Pons (tissue), 1 donor: ENCODE measurements at regions not wholly inside any gene's neighbourhood (a gene's known extent, or its start where the extent isn't known, plus 50 kb on each side); places are given as distances from the start of the nearest gene placed in this dataset.
"Not testable (repeated sequence)": the region's sequence is repeated elsewhere in the genome, so short reads cannot be mapped to it uniquely, and the experiment has no call there.

ENCODE experiments used
- DNase-seq: peaks from one replicate; pipeline ENCODE4 v3.0.0-alpha.2; 2016; ENCODE audit warnings: low spot score

DNA sequence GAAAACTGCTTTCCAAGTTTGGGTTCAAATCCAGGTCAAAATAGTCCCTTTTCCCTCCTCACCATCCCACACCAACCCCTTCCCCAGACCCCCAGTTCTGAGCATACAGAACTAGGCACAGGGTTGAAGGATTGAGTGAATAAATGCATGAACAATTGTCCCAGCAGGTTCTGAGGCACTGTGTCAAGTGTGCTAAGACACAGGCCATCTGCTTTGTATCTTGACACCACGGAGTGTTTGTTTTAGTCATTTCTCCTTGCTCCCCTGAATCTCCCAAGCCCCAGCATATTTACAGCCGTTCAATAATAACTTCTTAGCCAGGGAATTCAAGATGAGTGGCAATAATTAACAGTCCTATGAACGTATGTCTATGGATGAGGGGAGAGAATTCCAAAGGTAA lies 102.8 kb upstream of the JARID2 start:
- no peak for DNase-seq

DNA sequence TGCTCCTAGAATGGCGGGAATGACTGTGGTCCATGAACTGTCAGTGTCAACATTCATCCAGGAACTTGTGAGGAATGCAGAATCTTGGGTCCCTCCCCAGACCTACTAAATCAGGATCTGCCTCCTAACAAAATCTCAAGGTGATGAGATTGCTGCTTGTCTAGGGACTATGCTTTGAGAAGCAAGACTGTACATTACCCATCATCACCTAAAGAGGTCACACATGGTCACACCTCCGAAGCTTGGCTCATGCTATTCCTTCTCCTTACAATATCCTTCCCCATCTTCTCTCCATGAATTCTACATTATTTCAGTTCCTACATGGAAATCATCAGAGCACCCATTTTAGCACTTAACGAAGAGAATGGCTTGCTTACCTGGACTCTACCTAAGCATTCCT lies 102.3 kb upstream of the JARID2 start:
- DNase-seq, result no peak

DNA sequence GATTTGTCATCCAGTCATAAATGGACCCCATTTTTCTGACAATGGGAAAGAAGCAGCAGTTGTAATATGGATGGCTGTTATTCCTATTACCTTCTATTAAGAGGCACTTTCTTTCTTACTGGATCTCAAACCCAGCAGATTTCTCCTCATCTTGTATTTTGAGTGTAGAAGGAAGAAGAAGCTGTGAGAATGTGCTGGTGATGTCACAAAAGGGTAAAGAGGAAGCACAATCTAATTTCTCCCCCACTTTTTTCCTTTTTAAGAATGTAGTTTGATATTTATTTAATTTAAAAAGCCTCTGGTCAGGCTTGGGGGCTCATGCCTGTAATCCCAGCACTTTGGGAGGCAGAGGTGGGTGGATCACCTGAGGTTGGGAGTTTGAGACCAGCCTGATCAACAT lies 100.0 kb upstream of the JARID2 start:
- DNase-seq, result no peak

DNA sequence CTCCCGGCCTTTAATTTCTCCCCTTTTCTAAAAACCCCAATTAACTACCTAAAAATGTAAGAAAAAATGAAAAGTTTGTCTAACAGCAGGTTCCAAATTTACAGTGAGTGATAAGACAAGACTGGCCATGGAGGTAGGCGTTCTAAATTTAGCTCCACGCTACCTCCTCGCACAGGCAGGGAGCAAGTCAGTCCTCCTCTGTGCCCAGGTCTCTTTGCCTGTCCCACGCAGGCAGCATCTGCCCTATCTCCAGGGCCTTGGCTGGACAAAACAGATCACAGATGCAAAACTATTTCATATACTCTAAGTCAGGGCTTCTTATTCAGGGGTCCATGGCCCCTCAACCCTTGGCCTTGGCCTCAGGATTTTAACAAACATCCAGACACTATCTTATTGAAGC lies 98.0 kb upstream of the JARID2 start:
- DNase-seq, result no peak

DNA sequence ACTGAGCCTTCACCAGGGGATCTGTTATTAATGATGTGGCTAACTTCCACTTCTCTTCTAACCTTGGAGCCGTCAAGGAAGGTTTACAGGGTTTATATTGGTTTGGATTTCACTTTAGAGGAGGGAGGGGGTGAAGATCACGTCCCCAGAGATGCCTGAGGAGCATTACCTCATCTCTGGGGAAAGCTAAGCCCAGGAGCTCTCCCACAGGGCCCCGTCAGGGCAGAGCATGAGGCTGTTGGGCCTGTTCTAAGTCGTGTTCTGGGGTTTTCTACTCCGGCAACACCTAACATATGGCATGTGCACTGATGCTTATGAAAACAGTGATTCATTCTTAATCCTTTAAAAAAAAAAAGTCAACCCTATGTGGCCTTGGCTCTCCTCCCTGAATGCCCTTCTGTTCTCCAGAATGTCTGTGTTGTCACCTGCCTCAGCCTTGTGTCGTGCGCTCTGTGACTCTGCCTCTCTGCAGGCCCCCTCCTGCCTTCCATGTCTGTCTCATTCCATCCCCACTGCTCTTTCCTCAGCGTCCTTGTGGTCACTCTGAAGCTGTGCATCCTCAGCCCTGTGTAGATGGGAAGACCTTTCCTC lies 97.4 kb upstream of the JARID2 start:
- peak; percentile 13 for DNase-seq

DNA sequence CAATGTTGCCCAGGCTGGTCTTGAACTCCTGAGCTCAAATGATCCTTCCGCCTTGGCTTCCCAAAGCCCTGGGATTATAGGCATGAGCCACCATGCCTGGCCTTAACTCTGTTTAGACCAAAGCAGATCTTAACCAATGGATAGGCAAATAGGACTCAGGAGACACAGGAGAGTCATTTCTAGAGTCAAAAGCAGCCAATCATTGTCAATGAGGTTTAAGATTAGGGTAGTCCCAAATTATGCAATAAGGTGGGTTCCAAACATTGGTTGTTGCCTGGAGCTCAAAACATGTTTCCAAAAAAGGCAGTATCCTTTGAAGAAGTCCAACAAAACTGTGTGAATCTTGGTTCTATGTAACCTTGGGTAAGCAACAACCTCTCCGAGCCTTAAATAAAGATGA lies 95.7 kb upstream of the JARID2 start:
- no peak for DNase-seq

DNA sequence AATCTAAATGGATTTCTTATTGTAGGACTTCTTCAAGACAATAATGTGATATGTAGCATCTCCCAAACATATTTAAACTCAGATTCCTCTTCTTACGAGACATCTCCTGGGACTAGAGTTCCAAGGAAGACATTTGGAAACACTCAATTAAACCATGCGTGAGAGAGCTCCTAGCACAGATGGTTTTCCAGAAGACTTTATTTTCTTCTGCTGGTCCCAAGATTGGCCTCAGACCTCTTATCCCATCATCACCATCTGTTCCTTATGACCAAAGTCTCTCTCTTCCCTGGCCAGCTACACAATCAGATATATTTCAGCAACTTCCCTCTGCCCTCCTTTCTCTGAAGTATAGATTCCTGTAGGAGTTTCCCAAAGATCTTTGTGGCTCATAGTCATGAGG lies 93.2 kb upstream of the JARID2 start:
- DNase-seq, result no peak

DNA sequence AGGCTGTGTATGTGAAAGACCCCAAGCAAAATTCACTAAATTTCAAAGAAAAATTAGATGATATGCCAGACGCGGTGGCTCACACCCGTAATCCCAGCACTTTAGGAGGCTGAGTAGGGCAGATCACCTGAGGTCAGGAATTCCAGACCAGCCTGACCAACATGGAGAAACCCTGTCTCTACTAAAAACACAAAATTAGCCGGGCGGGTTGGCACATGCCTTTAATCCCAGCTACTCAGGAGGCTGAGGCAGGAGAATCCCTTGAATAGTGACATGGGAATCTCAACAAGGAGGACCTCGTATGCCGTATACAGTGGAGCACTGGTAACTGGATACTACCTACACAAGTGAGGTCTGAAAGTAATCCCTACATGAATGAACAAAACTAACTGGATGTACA lies 92.7 kb upstream of the JARID2 start:
- DNase-seq, result no peak

DNA sequence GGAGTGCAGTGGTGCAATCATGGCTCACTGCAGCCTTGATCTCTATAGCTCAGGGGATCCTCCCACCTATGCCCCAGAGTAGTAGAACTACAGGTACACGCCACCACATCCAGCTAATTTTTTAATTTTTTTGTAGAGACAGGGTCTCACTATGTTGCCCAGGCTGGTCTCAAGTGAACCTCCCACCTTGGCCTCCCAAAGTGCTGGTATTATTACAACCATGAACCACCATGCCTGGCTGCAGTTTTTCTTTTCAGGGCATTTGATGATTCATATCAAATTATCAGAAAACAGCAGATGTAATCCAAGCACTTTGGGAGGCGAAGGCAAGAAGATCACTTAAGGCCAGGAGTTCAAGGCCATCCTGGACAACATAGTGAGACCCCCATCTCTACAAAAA lies 88.4 kb upstream of the JARID2 start:
- no peak for DNase-seq

DNA sequence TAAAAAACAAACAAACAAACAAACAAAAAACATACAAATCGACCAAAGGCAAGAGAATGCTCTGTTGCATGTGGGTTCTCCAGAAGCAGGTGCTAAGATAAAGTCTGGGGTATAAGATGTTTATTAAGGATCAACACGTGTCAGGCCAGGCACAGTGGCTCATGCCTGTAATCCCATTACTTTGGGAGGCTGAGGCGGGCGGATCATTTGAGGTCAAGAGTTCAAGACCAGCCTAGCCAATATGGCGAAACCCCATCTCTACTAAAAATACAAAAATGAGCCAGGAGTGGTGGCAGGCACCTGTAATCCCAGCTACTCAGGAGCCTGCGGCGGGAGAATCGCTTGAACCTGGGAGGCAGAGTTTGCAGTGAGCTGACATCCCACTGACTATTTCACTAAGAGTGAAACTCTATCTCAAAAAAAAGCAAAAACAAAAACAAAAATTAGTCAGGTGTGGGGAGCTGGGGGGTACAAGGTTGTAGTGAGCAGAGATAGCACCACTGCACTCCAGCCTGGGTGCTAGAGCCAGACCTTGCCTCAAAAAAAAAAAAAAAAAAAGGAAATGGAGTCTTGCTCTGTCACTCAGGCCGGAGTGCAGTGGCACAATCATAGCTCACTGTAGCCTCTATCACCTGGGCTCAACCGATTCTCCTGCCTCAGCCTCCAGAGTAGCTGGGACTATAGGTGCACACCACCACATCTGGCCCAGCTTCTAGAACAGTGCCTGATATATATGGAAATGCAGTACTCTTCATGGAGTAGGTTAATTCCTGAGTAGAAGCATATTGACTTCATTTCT lies 86.8 kb upstream of the JARID2 start:
- no peak for DNase-seq

DNA sequence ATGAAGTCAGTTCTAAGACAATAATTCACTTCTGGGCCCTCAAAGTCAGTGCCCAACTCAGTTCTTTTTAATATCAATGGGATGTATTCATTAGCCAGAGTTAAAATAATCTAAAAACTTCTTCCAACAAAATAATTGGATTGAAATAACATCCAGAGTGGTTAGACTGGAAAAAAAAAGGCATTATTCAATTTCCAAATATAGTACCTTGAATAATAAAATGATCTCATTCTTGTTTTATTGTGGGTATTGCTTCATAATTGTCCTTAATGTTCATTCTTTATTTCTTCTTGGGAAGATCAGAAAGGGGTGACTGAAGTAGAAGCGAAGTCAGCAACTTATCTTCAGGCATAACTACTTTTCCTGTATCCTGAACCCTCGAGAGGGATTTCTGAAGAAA lies 85.1 kb upstream of the JARID2 start:
- no peak for DNase-seq

DNA sequence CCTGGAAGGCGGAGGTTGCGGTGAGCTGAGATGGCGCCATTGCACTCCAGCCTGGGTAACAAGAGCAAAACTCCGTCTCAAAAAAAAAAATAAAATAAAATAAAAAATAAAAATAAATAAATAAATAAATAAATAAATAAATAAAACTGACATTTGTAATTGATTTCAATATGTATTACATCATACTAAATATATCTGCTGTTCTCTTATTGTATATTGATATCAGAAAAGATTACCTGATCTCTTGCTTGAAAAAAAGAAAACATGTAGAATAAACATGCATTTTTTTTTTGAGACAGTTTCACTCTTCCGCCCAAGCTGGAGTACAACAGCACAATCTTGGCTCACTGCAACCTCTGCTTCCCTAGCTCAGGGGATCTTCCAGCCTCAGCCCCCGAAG lies 81.0 kb upstream of the JARID2 start:
- not testable (repeated sequence) for DNase-seq

DNA sequence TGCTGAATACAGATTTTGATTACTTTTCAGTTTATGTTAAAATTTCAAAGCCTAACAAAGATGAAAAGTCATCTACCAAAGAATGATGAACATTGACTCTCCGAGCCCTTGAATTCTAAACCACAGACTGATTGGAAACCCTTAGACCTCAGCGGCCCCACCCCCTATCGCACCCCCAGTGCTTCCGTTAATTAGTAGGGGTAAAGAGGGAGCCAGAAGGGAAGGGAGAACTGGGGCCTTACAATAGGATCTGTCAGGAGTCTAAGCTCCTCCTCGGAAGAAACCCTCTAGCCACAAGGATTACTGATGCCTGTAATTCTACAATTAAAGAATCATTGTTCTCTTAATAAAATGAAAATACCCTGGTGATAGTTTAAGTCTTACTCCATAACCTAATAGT lies 79.7 kb upstream of the JARID2 start:
- no peak for DNase-seq

DNA sequence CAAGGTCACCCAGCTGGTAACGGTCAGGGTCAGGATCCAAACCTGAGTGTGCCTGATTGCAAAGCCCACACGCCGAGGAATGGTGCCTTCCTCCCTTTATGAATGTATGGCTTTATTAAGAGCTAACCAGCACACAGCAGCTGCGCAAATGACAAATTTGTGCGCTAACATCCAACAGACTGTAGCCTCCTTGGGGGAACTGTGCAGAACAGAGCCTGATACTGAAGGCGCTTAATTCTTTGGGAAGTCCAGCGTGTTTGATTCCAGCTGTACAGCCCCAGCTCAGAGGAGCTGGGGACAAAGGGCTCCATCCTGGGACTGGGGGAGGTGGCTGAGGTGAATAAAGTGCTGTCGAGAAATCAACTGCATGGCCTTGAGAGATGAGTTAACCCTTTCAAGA lies 75.7 kb upstream of the JARID2 start:
- DNase-seq, result no peak

DNA sequence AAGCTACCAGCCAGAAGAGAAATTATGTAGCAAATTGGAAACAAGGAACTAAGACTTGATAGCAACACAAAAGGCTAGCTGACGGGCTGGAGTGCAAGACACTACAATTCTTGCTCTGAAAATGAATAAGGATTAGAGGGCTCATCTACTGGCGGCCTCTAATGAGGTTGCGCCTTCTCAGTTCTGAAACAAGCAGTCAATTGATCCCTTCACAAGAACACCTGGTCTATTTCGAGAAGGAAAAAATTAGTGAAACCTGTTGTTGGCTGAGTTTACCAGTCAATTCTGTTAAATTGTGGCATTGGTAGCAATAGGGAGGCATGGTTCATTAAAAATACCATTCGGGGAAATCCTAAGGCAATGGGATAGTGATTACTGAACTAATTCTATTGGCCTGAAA lies 74.8 kb upstream of the JARID2 start:
- DNase-seq, result no peak

DNA sequence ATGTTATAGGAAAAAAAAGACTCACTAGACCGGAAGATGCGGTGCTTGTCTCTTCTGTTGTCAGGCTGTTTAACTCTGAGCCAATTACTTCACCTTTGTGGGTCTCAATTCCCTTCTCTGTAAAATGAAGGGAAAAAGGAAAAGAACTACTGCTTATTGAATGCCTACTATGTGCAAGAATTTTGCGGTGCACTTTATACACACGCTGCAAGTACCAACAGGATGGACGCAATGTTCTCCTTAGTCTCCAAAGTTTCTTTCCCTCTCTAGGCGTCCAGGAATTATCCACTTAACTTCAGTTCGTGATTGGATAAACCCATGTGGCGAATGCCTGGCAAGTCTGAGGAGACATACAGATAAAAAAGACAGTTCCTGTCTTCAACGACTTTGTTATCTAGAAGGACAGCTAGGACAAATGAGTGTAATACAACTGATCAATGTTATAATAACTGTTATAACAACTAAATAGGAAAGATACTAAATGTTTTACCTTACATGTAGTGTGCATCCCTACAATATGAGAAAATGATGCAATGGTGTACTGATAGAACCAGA lies 69.0 kb upstream of the JARID2 start:
- no peak for DNase-seq

DNA sequence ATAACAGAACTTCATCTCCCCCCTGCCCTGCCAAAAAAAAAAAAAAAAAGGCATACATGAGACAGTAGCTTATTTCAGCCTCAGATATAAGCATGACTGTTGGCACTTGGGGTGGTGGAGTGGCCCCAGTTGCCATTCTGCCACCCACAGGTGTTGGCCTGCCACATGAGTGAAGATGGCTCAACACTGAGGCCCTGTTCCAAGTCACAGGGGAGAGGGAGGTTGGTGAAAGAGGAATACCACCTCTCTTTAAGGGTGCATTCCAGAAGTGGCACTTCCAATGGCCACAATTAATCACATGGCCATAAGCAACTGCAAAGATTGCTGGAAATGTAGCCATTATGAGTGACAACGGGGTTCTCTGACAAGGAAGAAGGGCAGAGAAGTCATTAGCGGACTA lies 61.9 kb upstream of the JARID2 start:
- no peak for DNase-seq

DNA sequence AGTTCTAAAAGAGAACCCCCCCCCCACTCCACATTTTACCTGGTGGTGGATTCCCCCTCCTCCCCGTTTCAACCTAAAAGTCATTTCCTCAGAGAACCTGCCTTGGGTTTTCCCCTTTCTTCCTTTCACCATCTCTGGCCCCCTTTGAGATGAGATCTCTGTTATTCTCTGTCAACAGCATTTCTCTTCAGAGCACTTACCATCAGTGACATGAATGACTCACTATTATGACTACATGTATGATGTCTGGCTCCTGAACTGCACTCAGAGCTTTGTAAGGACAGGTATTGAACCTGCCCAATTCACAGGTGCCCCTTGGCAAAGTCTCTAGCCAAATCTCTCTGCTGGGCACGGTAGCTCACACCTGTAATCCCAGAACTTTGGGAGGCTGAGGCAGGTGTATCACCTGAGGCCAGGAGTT lies 61.4 kb upstream of the JARID2 start:
- DNase-seq, result no peak

DNA sequence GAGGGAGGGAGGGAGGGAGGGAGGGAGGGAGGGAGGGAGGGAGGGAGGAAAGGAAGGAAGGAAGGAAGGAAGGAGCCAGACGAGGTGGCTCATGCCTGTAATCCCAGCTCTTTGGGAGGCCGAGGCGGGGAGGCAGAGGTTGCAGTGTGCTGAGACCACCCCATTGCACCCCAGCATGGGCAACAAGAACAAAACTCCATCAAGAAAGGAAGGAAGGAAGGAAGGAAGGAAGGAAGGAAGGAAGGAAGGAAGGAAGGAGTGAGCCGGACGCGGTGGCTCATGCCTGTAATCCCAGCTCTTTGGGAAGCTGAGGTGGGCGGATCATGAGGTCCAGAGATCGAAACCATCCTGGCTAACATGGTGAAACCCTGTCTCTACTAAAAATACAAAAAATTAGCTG lies 60.8 kb upstream of the JARID2 start:
- not testable (repeated sequence) for DNase-seq

DNA sequence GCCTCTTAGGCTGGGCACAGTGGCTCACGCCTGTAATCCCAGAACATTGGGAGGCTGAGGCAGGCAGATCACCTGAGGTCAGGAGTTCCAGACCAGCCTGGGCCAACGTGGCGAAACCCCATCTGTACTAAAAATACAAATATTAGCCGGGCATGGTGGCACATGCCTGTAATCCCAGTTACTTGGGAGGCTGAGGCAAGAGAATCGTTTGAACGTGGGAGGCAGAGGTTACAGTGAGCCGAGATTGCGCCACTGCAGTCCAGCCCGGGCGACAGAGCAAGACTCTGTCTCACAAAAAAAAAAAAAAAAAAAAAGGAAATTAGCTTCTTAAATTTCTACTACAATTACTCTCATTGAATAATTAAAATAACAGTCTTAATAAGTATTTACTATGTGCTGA lies 52.4 kb upstream of the JARID2 start:
- not testable (repeated sequence) for DNase-seq

DNA sequence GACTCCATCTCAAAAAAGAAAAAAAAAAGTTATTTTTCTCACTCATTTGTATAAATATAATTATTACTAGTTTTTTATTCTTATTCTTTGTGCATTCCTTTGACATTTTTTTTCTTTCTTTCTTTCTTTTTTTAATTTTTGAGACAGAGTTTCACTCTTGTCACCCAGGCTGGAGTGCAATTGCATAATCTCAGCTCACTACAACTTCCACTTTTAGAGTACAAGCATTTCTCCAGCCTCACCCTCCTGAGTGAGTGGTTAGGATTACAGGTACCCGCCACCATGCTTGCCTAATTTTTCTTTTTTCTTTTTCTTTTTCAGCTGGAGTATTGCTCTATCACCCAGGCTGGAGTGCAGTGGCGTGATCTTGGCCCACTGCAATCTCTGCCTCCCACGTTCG lies 51.4 kb upstream of the JARID2 start:
- DNase-seq, result no peak
